ENCODE measurements at regions not wholly inside any gene's neighbourhood (a gene's known extent, or its start where the extent isn't known, plus 50 kb on each side); places are given as distances from the start of the nearest gene placed in this dataset.

- TF ChIP-seq CTCF (conservative IDR thresholded peaks at IDR 0.05 in 1 of 2, IDR thresholded peaks at IDR 0.05 in 1 of 2; ENCODE audit: low read depth in 1 of 2, low read length in 2 of 2) = no peak
- no peak for TF ChIP-seq EZH2 (IDR thresholded peaks at IDR 0.05; ENCODE audit: low read length, missing control alignments)
Measured at GRCh38 chr2:83516503-83516902, 942.6 kb downstream of the SUCLG1 start.

Data from fibroblast of lung (primary cell).